NCI-H82 (cell line): ENCODE measurements at regions not wholly inside any gene's neighbourhood (a gene's known extent, or its start where the extent isn't known, plus 50 kb on each side); places are given as distances from the start of the nearest gene placed in this dataset.
"Not testable (repeated sequence)": the region's sequence is repeated elsewhere in the genome, so short reads cannot be mapped to it uniquely, and the experiment has no call there.

Experiments used
- DNase-seq: peaks from one replicate; lab custom pipeline; 2025; lab: John Stamatoyannopoulos, UW

- DNase-seq: peak; percentile 77
These were observed 62.7 kb upstream of the EZR start for GRCh38 chr6:158881884-158882283.

- not testable (repeated sequence) for DNase-seq
These were observed 62.1 kb upstream of the EZR start for GRCh38 chr6:158881276-158881675.

GRCh38 chr6:158879180-158879579, 60.0 kb upstream of the EZR start:
- DNase-seq: peak; percentile 38

GRCh38 chr6:158877716-158878115, 58.5 kb upstream of the EZR start:
- DNase-seq: no peak

GRCh38 chr6:158876886-158877285, 57.7 kb upstream of the EZR start:
- DNase-seq: no peak

GRCh38 chr6:158870649-158870957, 51.4 kb upstream of the EZR start:
- DNase-seq: no peak

GRCh38 chr6:158869826-158870648, 50.9 kb upstream of the EZR start:
- DNase-seq: peak; percentile 92

- peak; percentile 98 for DNase-seq
These were observed 50.0 kb upstream of the EZR start for GRCh38 chr6:158868890-158869825.
